HEK293T (cell line): ENCODE measurements at regions not wholly inside any gene's neighbourhood (a gene's known extent, or its start where the extent isn't known, plus 50 kb on each side); places are given as distances from the start of the nearest gene placed in this dataset.

Experiments
- ARNT ChIP-seq: fragments of 450-650 bp; IDR thresholded peaks from 2 replicates; pipeline ENCODE4 v1.6.1; 2017; ENCODE audit warnings: mild to moderate bottlenecking
- BHLHE40 ChIP-seq: fragments of 450-650 bp; IDR thresholded peaks from 2 replicates; pipeline ENCODE4 v1.6.1; 2016; ENCODE audit warnings: mild to moderate bottlenecking, moderate library complexity, borderline replicate concordance
- ELF4 ChIP-seq: fragments of 450-650 bp; IDR thresholded peaks from 2 replicates; pipeline ENCODE4 v1.6.1; 2017; ENCODE audit warnings: antibody characterized with exemption
- FOXA1 ChIP-seq: fragments of 450-650 bp; IDR thresholded peaks from 2 replicates; pipeline ENCODE4 v1.6.1; 2016; ENCODE audit warnings: mild to moderate bottlenecking
- FOXK2 ChIP-seq: fragments of 450-650 bp; IDR thresholded peaks from 2 replicates; pipeline ENCODE4 v1.6.1; 2016; ENCODE audit warnings: mild to moderate bottlenecking
- LEF1 ChIP-seq: fragments of 450-650 bp; IDR thresholded peaks from 2 replicates; pipeline ENCODE4 v1.6.1; 2017; ENCODE audit warnings: mild to moderate bottlenecking, borderline replicate concordance
- NFRKB ChIP-seq: fragments of 450-650 bp; IDR thresholded peaks from 2 replicates; pipeline ENCODE4 v1.6.1; 2016; ENCODE audit warnings: mild to moderate bottlenecking, moderate library complexity
- SP1 ChIP-seq: fragments of 450-650 bp; IDR thresholded peaks from 2 replicates; pipeline ENCODE4 v1.6.1; 2017
- SUZ12 ChIP-seq: fragments of 450-650 bp; IDR thresholded peaks from 2 replicates; pipeline ENCODE4 v1.6.1; 2016; ENCODE audit warnings: mild to moderate bottlenecking
- ZNF384 ChIP-seq: fragments of 450-650 bp; IDR thresholded peaks from 2 replicates; pipeline ENCODE4 v1.6.1; 2016

DNA sequence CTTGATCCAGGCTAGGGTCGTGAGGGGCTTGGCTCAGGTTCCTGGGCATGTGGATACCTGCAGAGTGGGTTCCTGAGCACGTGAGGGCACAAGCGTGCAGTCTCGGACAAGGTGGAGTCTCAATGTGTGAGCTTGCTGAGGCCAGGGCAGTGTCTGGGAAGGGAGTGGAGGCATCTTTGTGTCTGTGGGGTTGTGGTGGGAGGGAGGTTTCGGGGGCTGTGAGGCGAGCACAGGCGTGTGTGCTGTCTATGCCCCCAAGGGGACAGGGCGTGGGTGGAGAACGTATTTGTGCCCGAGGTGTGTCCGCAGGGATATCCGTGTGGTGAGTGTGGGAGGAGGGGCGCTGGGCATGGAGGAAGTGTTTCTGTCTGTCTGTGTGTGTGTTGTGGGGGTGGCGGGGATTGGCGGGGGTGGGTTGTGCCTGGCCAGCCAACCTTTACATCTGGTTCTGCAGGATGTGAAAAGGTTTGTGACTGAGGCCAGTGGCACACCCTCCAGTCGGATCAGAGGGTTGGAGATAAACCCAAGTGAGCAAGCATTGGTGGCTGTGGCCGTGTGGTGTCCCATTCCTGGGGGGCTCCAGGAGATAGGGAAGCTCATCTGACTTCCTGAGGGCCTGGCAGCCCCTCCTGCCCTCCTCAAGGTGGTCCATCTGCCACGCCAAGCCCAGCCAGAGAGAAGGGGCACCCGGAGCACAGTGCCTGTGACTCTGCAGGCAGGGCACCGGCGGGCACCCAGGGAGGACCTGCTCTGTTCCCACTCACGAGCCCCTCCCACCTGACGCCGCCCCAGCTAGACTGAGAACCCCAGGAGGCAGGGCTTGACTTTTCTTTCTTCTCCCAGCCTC lies 57.1 kb downstream of the ZFP36L2 start:
- TF ChIP-seq FOXK2 (no peak), ARNT (no peak), SP1 (no peak), FOXA1 (no peak), SUZ12 (no peak), NFRKB (no peak), ZNF384 (no peak), BHLHE40 (no peak), LEF1 (no peak), ELF4 (no peak)
